Thyroid gland (tissue), 4 donors: ENCODE measurements at regions not wholly inside any gene's neighbourhood (a gene's known extent, or its start where the extent isn't known, plus 50 kb on each side); places are given as distances from the start of the nearest gene placed in this dataset.

Experiments
- DNase-seq, 2 donors: peaks; one replicate each; pipeline ENCODE4 v3.0.0-alpha.2; 2019
- H3K27ac ChIP-seq, 3 donors: fragments of 200-600 bp; sonication (generic); 1 replicate in 2 of 3; 2 replicates in 1 of 3; pipeline ENCODE4 v1.5.1; 2016 to 2019; ENCODE audit warnings: mild to moderate bottlenecking in 1 of 3, moderate library complexity in 1 of 3
- H3K27me3 ChIP-seq: fragments of 200-600 bp; sonication (generic); one replicate; pipeline ENCODE4 v1.5.1; 2019
- H3K36me3 ChIP-seq, 2 donors: fragments of 200-600 bp; sonication (generic); one replicate each; pipeline ENCODE4 v1.5.1; 2016 to 2019
- H3K4me1 ChIP-seq, 2 donors: fragments of 200-600 bp; sonication (generic); one replicate each; pipeline ENCODE4 v1.5.1; 2017 to 2019
- H3K4me3 ChIP-seq, 3 donors: fragments of 200-600 bp; sonication (generic); replicated peaks in 1 of 3; 1 replicate in 2 of 3; 2 replicates in 1 of 3; pipeline ENCODE4 v1.5.1; 2016; ENCODE audit warnings: mild to moderate bottlenecking in 1 of 3
- H3K9me3 ChIP-seq: fragments of 200-600 bp; sonication (generic); one replicate; pipeline ENCODE4 v1.5.1; 2017
- CTCF ChIP-seq, 6 experiments: fragments of 200-600 bp in 3 of 6; fragments of 450-650 bp in 3 of 6; sonication (generic) in 3 of 6; IDR thresholded peaks; one replicate each; pipeline ENCODE4 v1.5.1; 2016 to 2019; ENCODE audit warnings: antibody characterized with exemption in 6 of 6, mild to moderate bottlenecking in 2 of 6, inconsistent platforms in 1 of 6, moderate library complexity in 1 of 6
- POLR2A ChIP-seq, 2 donors: fragments of 450-650 bp; IDR thresholded peaks; one replicate each; pipeline ENCODE4 v1.6.1; 2017; ENCODE audit warnings: antibody characterized with exemption in 2 of 2, mild to moderate bottlenecking in 2 of 2, moderate library complexity in 1 of 2
- WGBS, 2 donors: methylation state at CpG; one replicate each; pipeline ENCODE4 v1.1.5; 2017; 5-methylcytosine and 5-hydroxymethylcytosine counted together
- intact Hi-C: fragments of 100-400 bp; cut with DNase I; formaldehyde crosslinking; loops from one replicate; pipeline ENCODE4 v1.15.1; 2023

GRCh38 chr2:189391201-189391600 is 50.1 kb upstream of the WDR75 start:
- WGBS, 2 donors, result 79 to 86% methylated on average over 3 of the region's 3 CpGs
- no peak overlapping the region for H3K27ac ChIP-seq
- no peaks in the 10 kb centered on the region for H3K27me3 ChIP-seq
- H3K9me3 ChIP-seq, result no peaks in the 10 kb centered on the region
- intact Hi-C loops, result no loop called here
- no peak overlapping the region for H3K4me3 ChIP-seq
- H3K4me1 ChIP-seq, result no peaks in the 10 kb centered on the region
- H3K36me3 ChIP-seq, result no peaks in the 10 kb centered on the region
- DNase-seq, result no peak
- no peak for TF ChIP-seq POLR2A (IDR thresholded peaks at IDR 0.05)
- TF ChIP-seq CTCF (IDR thresholded peaks at IDR 0.05), result no peak
